HG02610 (cell line): ENCODE measurements at regions not wholly inside any gene's neighbourhood (a gene's known extent, or its start where the extent isn't known, plus 50 kb on each side); places are given as distances from the start of the nearest gene placed in this dataset.

Experiments
- ATAC-seq: cut with Tn5 transposase; IDR thresholded peaks from one replicate; pipeline ENCODE4 v1.9.1; 2021; ENCODE audit warnings: mild to moderate bottlenecking, moderate library complexity; ENCODE audit not compliant: unreplicated experiment

- ATAC-seq: no peak
Observed at GRCh38 chr11:18878211-18878610, 61.0 kb downstream of the MRGPRX1 start.

GRCh38 chr11:18865951-18866350, 73.3 kb downstream of the MRGPRX1 start:
- ATAC-seq: no peak

- ATAC-seq: no peak
Observed at GRCh38 chr11:18865261-18865660, 73.7 kb upstream of the PTPN5 start.

- peak; percentile 71 for ATAC-seq
Observed at GRCh38 chr11:18853086-18853720, 61.6 kb upstream of the PTPN5 start.

GRCh38 chr11:18849406-18849805, 57.8 kb upstream of the PTPN5 start:
- no peak for ATAC-seq

GRCh38 chr11:18844753-18845367, 53.3 kb upstream of the PTPN5 start:
- ATAC-seq: no peak
